ENCODE measurements at regions not wholly inside any gene's neighbourhood (a gene's known extent, or its start where the extent isn't known, plus 50 kb on each side); places are given as distances from the start of the nearest gene placed in this dataset.

DNA sequence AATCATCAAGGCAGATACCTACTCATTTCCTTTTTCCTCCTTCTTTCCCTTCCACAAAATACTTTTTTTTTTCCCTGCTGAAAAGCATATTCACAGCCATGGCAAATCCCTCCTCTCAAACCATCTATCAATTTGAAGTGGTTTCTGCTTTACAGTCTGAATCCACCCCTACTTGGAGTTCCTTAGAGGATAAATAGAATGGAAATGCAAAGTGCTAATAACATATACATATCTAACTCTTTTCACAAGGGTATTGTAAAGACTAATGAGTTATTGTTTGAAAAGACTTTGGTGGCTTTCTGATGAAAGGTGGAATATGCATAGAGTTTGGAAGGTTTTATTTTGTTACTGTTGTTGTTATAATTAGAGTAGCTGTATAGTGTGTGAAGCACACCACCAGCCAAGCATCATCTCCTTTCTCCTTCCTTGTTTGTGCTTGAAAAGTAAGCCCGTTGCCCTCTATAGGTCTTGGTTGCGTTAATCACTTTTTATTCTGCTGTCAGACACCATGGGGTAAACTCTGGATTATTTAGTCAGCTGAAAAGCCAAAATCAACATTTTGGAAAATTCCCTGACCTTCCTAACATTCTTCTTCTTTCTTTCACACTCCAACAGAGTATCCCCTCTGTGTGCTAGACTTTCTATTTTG, 2126.9 kb upstream of the CELF4 start:
- TF ChIP-seq, protein P1, sequence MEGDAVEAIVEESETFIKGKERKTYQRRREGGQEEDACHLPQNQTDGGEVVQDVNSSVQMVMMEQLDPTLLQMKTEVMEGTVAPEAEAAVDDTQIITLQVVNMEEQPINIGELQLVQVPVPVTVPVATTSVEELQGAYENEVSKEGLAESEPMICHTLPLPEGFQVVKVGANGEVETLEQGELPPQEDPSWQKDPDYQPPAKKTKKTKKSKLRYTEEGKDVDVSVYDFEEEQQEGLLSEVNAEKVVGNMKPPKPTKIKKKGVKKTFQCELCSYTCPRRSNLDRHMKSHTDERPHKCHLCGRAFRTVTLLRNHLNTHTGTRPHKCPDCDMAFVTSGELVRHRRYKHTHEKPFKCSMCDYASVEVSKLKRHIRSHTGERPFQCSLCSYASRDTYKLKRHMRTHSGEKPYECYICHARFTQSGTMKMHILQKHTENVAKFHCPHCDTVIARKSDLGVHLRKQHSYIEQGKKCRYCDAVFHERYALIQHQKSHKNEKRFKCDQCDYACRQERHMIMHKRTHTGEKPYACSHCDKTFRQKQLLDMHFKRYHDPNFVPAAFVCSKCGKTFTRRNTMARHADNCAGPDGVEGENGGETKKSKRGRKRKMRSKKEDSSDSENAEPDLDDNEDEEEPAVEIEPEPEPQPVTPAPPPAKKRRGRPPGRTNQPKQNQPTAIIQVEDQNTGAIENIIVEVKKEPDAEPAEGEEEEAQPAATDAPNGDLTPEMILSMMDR (IDR thresholded peaks at IDR 0.05) = no peak
- no peak for TF ChIP-seq POLR2A (IDR thresholded peaks at IDR 0.05)
